Fibroblast of villous mesenchyme (primary cell): ENCODE measurements at regions not wholly inside any gene's neighbourhood (a gene's known extent, or its start where the extent isn't known, plus 50 kb on each side); places are given as distances from the start of the nearest gene placed in this dataset.

ENCODE experiments used
- DNase-seq: peaks from one replicate; pipeline ENCODE4 v3.0.0-alpha.2; 2010; ENCODE audit warnings: low read depth
- H3K4me3 ChIP-seq: 2 replicates; pipeline ENCODE4 v1.5.1; 2011; ENCODE audit warnings: low read depth, mild to moderate bottlenecking, low read length
- TF ChIP-seq, protein P1 (sequence below): IDR thresholded peaks from 2 replicates; pipeline ENCODE4 v1.5.1; 2012; ENCODE audit warnings: low read depth, mild to moderate bottlenecking, low read length; ENCODE audit not compliant: insufficient read depth

DNA sequence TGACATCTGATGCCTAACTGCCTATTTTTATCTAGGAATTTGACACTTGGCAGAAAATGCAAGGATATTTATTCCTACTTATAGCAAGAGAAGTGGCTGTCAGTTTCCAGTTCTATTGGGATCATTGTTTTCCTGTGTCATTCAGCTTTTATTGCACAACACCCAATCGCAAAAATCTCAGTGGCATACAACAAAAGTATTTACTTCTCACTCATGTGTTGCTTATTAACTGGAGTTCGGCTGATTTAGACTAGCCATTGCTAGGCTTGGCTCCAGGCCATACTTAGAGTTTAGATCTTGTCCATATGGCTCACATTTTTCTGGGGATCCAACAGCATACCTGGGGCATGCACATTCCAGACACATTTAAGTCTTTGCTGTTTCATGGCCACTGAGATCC, 218.6 kb upstream of the SYT1 start:
- TF ChIP-seq, protein P1, sequence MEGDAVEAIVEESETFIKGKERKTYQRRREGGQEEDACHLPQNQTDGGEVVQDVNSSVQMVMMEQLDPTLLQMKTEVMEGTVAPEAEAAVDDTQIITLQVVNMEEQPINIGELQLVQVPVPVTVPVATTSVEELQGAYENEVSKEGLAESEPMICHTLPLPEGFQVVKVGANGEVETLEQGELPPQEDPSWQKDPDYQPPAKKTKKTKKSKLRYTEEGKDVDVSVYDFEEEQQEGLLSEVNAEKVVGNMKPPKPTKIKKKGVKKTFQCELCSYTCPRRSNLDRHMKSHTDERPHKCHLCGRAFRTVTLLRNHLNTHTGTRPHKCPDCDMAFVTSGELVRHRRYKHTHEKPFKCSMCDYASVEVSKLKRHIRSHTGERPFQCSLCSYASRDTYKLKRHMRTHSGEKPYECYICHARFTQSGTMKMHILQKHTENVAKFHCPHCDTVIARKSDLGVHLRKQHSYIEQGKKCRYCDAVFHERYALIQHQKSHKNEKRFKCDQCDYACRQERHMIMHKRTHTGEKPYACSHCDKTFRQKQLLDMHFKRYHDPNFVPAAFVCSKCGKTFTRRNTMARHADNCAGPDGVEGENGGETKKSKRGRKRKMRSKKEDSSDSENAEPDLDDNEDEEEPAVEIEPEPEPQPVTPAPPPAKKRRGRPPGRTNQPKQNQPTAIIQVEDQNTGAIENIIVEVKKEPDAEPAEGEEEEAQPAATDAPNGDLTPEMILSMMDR = no peak
- DNase-seq = peak; percentile 14
- no peak overlapping the region for H3K4me3 ChIP-seq

DNA sequence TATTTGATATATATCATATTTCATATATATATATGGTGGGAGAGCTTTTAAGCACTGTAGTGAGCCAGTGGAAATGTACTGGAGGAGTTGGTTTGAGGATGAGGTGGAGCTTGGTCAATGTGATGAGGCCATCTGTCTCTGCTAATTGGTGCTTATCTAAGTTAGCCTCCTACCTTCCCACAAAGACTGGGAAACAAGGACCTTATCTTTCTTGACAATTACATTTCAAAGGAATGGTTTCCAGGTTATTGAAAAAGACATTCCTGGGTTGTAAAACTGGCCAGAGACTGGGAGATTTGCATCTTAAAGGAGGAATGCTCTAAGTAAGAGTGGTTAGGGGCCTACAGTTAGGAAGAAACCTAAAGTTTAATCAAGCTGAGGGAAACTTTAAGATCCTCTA, 212.8 kb upstream of the SYT1 start:
- TF ChIP-seq, protein P1 = no peak
- H3K4me3 ChIP-seq = no peak overlapping the region
- DNase-seq = no peak

DNA sequence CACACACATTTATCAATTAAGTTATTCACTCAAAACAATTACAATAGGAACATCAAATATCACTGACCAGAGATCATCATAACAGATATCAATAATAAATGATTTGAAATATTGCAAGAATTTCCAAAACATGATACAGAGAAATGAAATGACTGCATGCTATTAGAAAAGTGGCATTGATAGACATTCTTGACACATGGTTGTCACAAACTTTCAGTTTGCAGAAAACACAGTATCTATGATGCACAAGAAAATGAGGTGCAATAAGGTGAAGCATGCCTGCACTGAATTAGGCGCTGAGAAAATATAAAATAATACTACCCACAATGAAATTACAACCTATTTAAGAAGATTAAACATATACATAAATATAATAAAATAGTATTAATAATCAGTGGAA, 198.0 kb upstream of the SYT1 start:
- H3K4me3 ChIP-seq = no peak overlapping the region
- TF ChIP-seq, protein P1 = no peak
- no peak for DNase-seq

DNA sequence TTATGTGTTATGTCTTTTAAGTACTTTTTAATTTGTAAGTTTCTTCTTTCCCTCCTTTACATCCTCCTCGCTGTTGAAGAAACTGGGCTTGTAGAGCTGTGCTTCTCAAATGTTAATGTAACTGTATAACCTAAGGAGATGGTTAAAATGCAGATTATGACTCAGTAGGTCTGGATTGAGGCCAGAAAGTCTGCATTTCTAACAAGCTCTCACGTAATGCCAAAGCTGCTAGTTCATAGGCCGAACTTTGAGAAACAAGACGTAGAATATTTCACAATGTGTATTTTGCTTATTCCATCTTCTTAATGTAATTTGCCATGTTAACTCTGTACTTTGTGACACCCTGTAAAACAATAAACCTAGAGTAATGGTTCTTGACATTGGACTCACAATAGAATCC, 193.3 kb upstream of the SYT1 start:
- peak; percentile 67 for DNase-seq
- TF ChIP-seq, protein P1 = no peak
- H3K4me3 ChIP-seq = no peak overlapping the region

DNA sequence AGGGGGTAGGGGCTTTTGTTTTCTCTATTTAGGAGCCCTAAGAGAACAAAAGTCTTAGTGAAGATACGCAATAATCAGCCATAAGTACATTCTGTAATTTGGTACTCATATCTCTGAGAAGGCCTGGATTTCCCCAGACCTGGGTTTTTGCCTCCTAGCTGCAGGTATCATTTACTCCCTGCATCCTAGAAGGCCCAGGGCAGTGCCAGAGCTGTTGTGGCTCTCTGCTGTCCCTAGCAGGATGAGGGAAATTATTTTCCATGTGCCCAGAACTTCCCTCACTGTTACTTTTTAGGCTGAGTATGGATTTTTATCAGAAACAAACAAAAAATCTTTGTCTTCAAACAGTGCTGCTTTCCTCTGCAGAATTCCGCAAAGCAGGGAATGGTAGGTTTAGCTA, 192.5 kb upstream of the SYT1 start:
- no peak overlapping the region for H3K4me3 ChIP-seq
- TF ChIP-seq, protein P1 = no peak
- DNase-seq = no peak

DNA sequence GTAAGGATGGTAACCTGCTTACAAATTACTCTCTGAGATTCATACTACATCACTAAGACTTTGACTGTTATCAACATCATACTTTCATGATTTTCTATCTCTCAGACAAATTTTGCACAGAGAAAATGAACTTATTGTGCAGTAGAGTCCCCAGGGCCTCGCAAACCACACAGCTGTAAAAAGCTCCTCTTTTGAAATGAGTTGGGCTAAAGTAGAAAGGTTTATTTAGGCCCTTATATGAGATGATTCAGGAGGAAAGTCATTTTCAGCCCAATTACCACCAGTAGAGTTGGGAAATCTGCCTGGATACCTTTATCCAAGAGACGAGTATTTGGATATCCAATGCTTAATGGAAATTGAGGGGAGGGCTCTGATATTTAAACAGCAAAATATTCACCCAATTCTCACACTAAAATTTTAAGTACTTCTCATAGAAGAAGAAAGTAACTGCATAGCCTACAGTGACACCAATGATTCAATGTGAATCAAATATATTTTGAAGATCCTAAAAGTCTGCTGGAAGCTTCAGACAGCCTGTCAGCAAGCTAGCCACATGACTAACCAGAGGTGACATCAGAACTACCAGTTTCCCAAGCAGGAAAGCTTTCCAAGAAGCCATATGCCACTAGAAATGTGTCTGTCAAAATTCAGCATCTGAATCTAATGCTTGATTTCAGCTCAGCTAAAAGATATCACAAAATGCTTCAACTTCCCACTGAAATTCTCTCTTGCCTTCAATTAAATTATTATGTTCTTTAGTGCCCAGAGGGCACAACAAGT, 190.1 kb upstream of the SYT1 start:
- no peak overlapping the region for H3K4me3 ChIP-seq
- TF ChIP-seq, protein P1 = no peak
- DNase-seq = peak; percentile 3

DNA sequence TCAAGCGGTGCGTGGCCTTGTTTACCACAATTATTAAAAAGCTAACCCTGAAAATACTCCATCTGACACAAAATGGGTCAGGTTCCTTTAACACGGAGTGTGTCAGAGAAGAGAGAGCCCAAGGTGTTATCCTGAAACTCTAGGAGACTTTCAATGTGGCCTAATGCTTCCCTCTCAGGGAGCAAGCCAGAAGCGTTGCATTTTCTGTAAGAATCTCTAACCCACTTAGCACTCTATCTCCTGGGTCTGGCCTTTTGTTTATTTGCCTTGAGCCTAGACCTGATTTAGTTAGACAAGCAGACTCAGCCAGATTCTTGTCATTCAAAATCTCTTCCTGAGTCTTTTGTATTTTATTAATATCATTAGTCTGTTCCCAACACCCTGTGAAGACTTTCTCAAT, 184.0 kb upstream of the SYT1 start:
- DNase-seq = no peak
- no peak overlapping the region for H3K4me3 ChIP-seq
- TF ChIP-seq, protein P1 = no peak
